Activated CD4-positive, alpha-beta T cell treated with anti-CD3 and anti-CD28 coated beads for 24 hours (primary cell): ENCODE measurements at regions not wholly inside any gene's neighbourhood (a gene's known extent, or its start where the extent isn't known, plus 50 kb on each side); places are given as distances from the start of the nearest gene placed in this dataset.

Experiments used
- DNase-seq, 2 donors: peaks; one replicate each; pipeline ENCODE4 v3.0.0-alpha.2; 2020; ENCODE audit warnings: low read depth in 2 of 2

DNA sequence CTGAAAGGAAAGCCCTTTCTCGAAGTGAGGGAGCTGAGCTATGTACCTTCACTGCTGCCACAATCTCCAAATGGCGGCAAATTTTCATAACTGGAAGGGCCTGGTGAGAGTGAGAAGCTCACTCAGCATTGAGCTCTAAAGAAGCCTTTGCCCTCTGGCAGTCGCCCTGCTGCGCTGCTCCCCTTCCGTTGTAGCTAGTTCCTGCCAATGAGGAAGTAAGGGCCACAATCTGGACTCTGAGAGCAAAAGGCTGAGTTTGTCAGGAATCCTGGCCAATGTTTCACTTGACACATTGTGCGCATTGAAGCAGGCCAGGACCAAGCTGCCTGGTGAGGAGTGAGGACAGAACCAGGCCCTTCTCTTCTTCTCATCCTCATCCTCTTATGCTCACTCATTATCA lies 579.5 kb downstream of the PDCD6IP start:
- no peak for DNase-seq

DNA sequence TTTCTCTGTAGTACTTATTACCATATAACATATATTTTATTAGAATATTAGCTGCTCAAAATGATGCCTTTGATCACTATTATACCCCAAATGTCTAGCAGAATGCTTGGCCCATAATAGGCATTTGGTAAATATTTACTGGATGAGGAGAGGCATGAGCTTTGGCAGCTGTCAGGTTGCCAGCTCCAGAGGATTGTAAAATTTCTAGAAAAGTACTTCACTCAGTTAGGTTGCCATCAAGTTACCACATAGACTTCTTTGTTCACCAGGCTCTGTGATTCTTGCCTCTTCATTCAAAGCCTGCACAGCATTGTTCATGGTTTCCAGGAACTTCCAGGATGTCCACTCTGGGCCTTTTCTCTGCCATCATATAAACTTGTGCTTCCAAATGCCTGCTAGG lies 582.8 kb downstream of the PDCD6IP start:
- DNase-seq, result no peak

DNA sequence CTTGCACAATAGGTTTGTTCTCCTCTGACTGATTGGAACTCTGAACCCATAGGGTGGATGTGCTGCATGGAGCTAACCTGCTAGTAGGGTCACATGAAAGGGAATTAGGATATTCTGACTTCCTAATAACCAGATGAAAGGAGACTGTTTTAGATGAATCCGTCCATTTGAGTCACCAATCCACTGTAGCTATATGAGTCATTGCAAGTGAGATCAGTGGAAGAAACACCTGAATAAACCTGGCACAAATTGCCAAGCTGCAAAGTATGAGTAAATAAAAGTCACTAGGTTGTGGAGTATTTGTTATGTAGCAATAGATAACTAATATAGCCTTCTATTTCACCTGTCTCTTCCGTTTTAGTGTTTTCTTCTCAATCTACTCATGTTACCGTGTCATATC lies 584.4 kb downstream of the PDCD6IP start:
- DNase-seq, result no peak

DNA sequence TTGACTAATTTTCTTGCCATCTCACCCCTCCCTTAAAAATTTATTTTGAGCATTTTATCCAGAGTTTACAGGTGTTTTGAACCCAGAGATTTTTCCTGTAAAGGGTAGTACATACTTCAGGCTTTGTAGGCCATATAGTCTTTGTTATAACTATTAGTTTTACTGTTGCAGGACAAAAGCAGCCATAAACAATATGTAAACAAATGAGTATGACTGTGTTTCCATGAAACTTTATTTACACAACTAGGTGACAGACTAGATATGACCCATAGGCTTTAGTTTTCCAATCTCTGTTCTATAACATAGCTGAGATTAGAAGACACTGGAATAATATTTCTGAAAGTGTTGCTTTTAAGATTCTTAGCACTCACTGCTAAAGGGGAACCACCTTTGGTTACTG lies 587.9 kb downstream of the PDCD6IP start:
- DNase-seq, result no peak

DNA sequence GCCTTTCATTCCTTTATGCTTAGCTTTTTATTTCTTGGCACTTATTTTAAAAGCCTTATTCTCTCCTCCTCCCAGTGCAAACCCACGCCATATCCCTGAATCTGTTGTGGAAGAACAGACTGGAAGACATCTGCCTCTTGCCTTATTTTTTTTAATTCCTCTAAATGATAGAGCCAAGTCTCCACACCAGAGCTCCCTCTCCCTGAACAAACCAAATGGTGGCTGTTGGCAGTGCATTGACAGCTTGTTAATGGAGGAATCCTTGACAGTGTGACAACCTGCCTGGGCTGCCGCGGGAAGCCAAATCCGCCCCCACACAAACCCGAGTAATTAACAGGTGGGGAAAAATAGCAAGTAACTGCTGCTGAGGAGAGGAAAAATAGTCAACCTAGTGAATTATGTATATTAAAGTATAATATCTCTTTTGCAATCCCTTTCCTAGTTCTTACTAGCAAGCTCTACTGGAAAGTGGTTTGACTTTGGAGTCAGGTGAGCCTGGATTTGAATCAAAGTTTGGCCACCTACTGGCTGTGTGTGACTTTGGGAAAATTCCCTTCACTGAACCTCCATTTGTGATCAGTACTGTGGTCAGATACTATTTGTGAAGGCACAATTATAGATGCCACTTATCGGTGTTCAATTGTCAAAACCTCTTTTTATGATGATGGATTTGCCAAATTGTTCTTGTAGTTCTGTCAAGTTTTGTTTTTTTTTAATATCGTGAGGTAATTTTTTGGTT lies 589.6 kb downstream of the PDCD6IP start:
- DNase-seq, result no peak

DNA sequence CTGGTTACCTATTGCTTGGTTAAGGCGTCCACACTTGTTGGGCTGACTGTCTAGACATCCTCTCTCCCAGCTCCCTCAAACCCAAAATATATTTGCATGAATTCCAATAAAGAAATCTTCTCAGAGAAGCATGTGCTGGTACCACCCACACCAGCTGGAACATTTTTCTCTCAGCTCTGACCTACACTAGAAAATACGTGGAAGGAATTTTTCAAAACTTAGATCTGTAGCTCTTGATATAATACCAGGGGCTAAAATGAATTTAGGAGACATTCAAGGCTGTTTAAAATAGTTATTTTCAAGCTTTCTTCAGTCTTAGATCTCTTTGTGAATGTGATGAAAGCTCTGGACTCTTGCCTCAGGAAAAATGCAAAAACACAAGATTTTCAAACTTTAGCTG lies 590.4 kb downstream of the PDCD6IP start:
- no peak for DNase-seq

DNA sequence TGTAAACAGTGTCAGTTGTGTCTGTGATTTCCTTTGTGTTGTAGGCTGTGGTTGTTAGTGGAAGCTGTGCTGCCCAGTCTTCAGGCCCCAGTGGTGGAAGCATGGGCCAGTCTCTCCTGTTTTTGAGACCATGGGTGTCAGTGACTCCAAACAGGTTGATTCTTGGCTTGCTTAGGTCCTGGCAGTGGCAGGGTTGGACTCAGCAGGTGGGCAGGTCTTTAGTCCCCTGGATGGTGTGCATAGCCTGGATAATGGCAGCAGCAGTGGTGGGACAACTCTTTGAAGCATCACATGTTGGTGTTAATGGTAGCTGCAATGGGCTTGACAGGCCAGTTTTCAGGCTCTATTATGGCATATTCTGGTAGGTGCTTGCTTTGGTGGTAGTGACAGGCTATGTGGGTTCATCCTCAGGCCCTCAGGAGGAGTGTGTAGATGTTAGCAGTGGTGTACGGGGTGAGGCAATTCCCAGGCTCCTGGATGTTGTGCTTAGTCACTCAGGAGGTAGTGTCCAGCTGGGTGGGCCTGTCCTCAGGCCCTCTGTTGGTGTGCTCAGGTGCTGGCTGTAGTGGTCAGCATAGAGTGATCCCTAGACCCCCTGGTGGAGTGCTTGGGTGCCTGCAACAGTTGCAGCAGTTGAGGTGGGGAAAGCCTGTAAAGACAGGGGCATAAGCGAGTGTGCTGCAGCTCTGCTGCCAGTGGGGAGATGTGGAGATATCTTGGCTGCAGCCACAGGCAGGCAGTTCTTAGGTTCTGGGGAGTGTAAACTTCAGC lies 596.7 kb downstream of the PDCD6IP start:
- no peak for DNase-seq

DNA sequence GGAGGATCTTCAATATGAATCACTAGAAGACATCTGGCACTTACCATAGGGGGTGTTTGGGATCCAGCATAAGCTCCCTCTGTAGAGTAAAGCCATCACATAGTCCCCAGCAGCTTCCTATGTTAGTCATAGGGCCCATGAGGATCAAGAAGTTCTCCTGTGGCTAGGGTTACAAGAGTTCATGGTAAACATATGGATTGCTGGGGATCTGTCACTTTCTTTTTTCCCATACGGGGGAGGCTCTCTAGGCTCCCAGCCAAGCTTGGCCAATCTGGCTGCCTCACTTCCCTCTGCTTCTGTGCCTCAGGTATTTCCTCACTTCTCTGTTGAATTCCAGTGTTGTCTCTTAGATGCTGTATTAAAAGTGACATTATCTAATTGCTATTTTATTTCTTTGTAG lies 597.9 kb downstream of the PDCD6IP start:
- DNase-seq, result no peak

DNA sequence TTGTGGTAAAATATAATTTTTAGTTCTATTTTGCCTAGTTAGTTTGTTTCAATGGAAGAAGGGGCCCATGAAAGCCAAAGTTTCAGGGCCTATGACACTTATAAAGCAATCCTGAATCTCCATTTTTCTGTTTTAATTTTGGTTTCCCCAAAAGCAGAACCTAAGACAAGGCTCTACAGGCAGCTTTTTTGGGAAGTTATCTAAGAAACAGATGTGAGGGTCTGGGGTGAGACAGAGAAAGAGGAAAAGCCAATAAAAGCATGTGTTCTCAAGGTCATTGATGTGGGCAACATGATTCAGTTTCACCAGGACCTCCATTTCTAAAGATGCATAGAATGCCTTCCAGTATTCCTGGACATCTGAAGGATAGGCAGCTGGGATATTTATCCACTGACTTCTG lies 598.5 kb downstream of the PDCD6IP start:
- no peak for DNase-seq

DNA sequence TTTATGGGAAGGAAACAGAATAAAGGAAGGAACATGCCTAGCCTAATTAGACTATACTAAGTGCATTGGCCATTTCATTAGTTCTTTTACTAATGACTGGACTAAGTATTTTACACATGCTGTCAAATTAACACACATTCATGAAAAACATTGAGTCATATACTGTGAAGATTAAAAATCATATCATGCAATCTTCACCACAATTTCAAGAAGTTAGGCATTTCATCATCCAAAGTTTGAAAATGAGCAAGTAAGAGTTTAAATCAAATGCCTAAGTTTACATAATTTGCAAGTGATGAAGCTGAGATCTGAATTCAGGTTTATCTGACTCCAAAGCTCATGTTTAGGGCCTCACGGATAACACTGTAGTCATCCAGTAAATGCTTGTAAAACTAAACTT lies 601.0 kb downstream of the PDCD6IP start:
- DNase-seq, result no peak

DNA sequence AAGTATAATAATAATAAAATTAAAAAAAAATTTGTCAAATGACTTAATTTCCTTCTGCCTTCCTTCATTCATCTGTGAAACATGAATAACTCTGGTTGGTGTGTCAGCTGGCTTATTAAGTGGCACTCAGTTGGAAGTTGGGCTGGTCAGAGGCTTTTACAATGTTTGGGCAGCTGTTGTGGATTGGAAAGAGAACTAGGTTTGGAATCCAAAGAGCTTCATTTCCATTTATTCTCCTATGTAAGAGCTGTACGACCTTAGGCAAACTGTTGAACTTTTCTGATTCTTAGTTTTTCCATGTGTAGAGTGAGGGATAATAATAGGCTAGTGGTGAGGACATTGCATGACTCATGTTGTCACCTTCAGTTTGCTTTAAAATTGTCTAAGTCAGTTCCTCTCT lies 606.7 kb downstream of the PDCD6IP start:
- DNase-seq, result no peak

DNA sequence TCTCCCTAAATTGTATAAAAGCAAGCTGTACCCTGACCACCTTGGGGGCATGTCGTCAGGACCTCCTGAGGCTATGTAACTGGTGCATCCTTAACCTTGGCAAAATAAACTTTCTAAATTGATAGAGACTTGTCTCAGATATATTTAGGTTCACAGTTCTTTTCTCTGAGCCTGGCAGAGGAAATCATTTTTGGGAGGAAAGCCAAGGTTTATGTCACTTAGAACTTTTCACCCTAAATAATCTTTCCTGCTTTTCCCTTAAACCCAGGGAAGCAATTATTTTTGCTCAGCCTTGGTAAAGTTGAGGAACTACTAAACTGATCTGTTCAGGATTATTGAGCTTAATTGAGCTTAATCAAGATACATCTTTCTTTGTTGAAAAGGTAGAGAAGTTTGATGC lies 608.9 kb downstream of the PDCD6IP start:
- no peak for DNase-seq

DNA sequence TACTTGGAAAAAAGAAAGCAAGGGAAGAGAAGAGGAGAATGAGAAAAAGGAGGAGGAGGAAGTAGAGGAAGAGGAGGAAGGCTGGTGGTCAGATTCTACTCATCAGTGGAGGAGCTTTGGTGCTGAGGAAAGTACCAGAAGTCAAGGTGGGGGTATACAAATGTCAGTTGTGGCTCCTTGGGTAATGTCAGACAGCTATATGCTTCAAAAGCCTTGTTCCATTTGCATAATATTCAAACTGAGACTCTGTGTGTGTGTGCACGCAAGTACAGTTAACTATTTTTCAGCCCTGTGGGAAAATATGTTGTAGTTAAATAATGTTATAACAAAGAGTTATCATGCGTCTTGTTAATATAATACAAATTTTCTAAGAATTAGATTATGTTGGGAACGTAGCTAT lies 609.7 kb downstream of the PDCD6IP start:
- DNase-seq, result no peak

DNA sequence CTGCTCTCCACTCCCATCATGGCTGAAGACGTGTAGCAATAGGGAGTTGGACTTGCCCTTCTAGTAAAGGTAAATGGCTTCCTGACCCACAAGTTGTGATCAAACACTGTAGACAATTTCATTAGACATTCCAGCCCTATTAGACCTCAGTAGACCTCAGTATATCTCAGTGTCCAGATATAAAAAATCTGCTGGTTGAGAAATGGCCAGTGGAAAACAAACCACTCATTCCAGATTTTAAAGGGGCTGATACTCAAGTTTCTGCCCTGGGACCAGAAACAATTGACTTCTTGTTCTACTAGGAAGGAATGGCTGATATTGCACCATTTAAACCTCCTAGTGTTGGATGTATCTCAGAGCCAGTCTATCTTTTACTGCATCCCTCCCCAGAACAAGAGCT lies 613.2 kb downstream of the PDCD6IP start:
- no peak for DNase-seq

DNA sequence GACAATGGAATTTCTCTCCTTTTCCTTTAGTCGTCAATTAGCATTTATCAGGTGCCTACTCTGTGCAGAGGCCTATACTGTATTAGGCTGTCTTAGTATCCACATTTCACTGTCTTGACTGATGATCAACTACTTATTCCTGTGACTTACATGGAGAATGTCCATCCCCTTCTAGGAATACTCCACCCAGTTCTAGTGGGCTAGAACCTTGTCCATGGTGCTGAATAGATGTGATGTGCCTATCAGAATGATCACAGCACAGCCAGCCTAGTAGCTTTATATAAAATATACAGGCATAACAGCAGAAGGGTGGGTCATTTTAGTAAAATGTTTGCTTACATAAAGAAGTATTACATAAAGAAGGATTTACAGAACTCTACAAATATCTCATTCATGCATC lies 621.4 kb downstream of the PDCD6IP start:
- DNase-seq, result no peak

DNA sequence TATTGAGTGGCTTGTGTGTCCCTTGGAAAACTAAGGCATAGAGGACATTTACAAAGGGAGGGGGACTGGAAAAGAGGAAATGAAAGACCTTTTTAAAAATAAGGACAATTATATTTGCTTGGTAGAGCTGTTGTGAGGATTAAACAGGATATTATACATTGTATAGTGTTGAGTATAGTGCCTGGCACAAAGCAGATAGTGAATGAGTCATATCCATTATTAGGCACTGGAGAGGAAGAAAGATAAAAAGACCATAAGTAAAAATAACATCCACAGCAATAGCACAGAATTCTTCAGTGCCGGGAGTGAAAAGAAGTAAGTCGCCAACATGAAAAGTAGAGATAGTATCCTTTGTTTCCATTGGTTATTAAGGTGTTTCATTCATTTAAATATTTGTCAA lies 623.3 kb downstream of the PDCD6IP start:
- no peak for DNase-seq

DNA sequence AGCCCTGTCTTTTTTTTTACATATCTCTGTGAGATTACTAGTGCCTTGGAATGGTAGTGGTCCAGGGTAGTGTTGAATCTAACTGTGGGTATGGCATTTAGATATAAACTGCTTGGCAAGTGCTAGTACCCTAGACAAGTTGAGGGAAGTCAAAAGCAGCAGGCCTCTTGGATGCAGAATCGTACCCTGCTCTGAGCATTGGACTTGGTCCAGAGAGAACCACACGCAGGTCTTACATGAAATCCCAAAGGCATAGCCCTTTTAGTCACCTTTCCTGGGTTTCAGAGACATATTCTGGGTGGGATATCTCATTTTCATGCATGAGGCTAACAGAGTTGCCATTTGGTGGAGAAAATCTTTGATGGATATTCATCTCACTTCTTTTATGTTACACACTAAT lies 641.4 kb downstream of the PDCD6IP start:
- no peak for DNase-seq

DNA sequence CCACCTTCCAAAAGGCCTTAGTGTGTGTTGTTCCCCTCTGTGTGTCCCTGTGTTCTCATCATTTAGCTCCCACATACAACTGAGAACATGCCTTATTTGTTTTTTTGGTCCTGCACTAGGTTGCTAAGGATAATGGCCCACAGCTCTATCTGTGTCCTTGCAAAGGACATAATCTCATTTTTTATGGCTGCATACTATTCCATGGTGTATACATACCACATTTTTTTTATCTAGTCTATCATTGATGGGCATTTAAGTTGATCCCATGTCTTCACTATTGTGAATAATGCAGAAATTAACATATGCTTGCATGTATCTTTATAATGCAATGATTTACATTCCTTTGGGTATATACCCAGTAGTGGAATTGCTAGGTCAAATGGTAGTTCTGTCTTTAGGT lies 645.7 kb downstream of the PDCD6IP start:
- no peak for DNase-seq

DNA sequence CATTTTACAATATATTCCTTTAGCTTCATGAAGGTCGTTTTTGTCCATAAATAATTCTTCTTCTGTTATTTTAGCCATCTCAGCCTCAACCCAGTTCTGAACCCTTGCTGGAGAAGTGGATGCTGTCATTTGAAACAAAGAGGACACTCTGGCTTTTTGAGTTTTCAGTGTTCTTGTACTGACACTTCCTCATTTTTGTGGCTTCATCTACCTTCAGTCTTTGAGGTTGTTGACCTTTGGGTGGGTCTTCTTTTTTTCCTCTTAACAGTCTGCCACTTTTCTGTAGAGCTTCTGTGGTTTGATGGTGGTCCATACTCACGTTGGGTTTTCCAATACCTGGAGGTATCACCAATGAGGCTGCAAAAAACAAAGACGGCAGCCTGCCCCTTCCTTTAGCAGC lies 650.9 kb downstream of the PDCD6IP start:
- no peak for DNase-seq

DNA sequence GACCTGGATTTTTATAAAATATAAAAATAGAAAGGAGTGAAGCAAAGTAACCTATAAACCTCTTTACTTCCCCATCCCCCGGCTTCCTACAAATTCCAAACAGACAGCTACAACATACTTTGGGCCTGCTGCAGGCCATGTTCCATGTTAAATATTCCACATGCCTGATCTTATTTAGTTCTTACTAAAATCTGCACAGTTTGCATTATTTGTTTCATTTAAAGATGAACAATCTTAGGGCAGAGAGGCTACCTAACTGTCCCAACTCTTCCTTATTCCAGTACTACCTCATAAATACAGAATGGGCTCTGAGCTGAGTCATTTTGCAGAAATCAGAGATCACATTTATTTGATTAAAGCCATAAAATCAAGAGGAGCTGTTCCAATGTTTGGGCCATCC lies 665.0 kb downstream of the PDCD6IP start:
- DNase-seq, result no peak

DNA sequence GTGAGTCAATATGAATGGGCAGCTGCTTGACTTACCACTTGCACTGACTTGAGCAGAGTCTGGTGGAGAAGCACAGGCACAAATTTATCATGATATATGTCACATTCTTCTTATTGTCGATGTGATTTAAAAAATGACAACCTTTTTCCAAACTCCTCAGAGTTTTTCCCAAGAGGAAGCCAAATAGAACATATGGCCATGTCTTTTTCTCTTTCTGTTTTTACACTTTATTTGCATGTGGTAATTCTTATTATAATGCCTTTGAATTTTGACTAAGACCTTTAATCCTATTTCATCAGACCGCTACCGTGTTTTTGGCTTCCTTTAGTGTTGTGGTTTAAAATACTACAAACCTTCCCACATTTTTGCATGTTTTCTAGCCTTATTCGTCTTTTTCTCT lies 666.2 kb downstream of the PDCD6IP start:
- DNase-seq, result no peak

DNA sequence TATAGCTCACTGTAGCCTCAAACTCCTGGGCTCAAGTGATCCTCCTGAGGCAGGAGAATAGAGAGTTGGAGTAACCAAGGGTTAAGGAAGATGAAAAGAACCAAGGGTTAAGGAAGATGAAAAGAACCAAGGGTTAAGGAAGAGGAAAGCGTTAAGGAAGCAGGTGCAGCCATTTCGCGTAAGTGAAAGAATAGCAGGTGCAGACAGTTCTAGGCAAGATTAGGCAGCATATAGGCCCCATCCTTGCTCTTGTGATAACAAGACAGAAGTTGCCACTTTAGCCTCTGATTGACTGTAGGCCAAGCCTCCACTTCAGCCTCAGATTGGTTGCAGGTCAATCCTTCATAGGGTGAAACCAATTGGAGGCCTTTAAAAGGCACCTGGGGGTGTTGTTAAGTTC lies 677.4 kb downstream of the PDCD6IP start:
- DNase-seq, result no peak

DNA sequence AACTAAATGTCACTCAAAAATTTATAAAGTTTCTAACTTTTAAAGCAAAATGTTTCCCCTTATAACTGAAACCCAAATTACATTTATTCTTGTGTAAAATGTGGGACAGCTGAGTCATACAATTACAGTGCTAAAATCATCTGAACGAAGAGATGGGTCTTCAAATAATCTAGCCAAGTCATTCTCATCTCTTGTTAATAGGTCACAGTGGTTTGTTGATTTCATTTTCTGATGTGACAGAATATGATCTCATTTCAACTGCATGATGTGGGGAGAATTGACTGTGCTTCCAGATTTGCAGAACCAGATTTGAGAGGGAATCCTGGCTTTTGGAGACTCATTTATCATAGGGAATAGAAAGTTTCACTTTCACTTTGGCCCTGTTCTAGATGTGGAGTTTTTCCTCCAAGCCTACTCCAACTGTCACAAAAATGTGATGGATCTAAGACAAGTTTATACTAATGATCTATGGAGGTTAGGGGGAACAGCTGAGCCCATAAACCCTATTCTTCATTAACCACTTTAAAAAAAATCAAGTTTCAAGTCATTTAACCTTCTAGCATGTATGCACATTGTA lies 685.0 kb downstream of the PDCD6IP start:
- DNase-seq, result no peak
